ENCODE measurements at regions not wholly inside any gene's neighbourhood (a gene's known extent, or its start where the extent isn't known, plus 50 kb on each side); places are given as distances from the start of the nearest gene placed in this dataset.

GRCh38 chrX:129310000-129310399 lies 213.3 kb downstream of the SMARCA1 start:
- TF ChIP-seq MAX (IDR thresholded peaks at IDR 0.05), result no peak
- TF ChIP-seq CBX2 (IDR thresholded peaks at IDR 0.05; ENCODE audit: borderline replicate concordance, low read depth), result no peak
- TF ChIP-seq HDAC2 (IDR thresholded peaks at IDR 0.05), result no peak
- TF ChIP-seq TP53 (CRISPR knock-in tag; IDR thresholded peaks at IDR 0.05), result no peak
- no peak for TF ChIP-seq USF2 (IDR thresholded peaks at IDR 0.05)
- TF ChIP-seq HMGXB4 (CRISPR knock-in tag; IDR thresholded peaks at IDR 0.05; ENCODE audit: borderline replicate concordance), result no peak
- no peak for TF ChIP-seq CTCF (IDR thresholded peaks at IDR 0.05)
- TF ChIP-seq MAFK (IDR thresholded peaks at IDR 0.05; ENCODE audit: partially characterized antibody), result no peak
- TF ChIP-seq ZSCAN20 (CRISPR knock-in tag; IDR thresholded peaks at IDR 0.05), result no peak

All from A549 (cell line).